OCI-LY3 (cell line): ENCODE measurements at regions not wholly inside any gene's neighbourhood (a gene's known extent, or its start where the extent isn't known, plus 50 kb on each side); places are given as distances from the start of the nearest gene placed in this dataset.

ENCODE experiments used
- EZH2phosphoT487 ChIP-seq: fragments of 200-600 bp; shearing (Covaris generic); IDR thresholded peaks from 2 replicates; pipeline ENCODE4 v1.6.1; 2018; ENCODE audit warnings: antibody characterized with exemption, mixed run types, low read depth
- TF ChIP-seq, protein P1 (sequence below): fragments of 200-600, 300-600 bp; sonication (generic); IDR thresholded peaks from 2 replicates; pipeline ENCODE4 v1.5.1; 2014; ENCODE audit warnings: antibody characterized with exemption, low read length, low read depth

- TF ChIP-seq, protein P1, sequence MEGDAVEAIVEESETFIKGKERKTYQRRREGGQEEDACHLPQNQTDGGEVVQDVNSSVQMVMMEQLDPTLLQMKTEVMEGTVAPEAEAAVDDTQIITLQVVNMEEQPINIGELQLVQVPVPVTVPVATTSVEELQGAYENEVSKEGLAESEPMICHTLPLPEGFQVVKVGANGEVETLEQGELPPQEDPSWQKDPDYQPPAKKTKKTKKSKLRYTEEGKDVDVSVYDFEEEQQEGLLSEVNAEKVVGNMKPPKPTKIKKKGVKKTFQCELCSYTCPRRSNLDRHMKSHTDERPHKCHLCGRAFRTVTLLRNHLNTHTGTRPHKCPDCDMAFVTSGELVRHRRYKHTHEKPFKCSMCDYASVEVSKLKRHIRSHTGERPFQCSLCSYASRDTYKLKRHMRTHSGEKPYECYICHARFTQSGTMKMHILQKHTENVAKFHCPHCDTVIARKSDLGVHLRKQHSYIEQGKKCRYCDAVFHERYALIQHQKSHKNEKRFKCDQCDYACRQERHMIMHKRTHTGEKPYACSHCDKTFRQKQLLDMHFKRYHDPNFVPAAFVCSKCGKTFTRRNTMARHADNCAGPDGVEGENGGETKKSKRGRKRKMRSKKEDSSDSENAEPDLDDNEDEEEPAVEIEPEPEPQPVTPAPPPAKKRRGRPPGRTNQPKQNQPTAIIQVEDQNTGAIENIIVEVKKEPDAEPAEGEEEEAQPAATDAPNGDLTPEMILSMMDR, result no peak
- TF ChIP-seq EZH2phosphoT487, result no peak
Observed at GRCh38 chr19:28394725-28395124, 818.2 kb downstream of the UQCRFS1 start.
